IPS-18a (cell line): ENCODE measurements at regions not wholly inside any gene's neighbourhood (a gene's known extent, or its start where the extent isn't known, plus 50 kb on each side); places are given as distances from the start of the nearest gene placed in this dataset.

ENCODE experiments used
- H3K27ac ChIP-seq: one replicate; pipeline ENCODE4 v1.5.1; 2013; ENCODE audit warnings: low read length
- H3K27me3 ChIP-seq: one replicate; pipeline ENCODE4 v1.6.1; 2013; ENCODE audit warnings: mild to moderate bottlenecking, low read length; ENCODE audit not compliant: control insufficient read depth, insufficient read depth
- H3K36me3 ChIP-seq: one replicate; pipeline ENCODE4 v1.6.1; 2013; ENCODE audit warnings: low read depth, low read length; ENCODE audit not compliant: control insufficient read depth
- H3K4me1 ChIP-seq: one replicate; pipeline ENCODE4 v1.6.1; 2013; ENCODE audit warnings: low read depth, low read length; ENCODE audit not compliant: control insufficient read depth
- H3K4me3 ChIP-seq: one replicate; pipeline ENCODE4 v1.5.1; 2013; ENCODE audit warnings: low read length
- H3K9ac ChIP-seq: one replicate; pipeline ENCODE4 v1.6.1; 2013; ENCODE audit warnings: mild to moderate bottlenecking, low read length, moderate library complexity
- H3K9me3 ChIP-seq: one replicate; pipeline ENCODE4 v1.6.1; 2013; ENCODE audit warnings: low read depth, low read length; ENCODE audit not compliant: control insufficient read depth

DNA sequence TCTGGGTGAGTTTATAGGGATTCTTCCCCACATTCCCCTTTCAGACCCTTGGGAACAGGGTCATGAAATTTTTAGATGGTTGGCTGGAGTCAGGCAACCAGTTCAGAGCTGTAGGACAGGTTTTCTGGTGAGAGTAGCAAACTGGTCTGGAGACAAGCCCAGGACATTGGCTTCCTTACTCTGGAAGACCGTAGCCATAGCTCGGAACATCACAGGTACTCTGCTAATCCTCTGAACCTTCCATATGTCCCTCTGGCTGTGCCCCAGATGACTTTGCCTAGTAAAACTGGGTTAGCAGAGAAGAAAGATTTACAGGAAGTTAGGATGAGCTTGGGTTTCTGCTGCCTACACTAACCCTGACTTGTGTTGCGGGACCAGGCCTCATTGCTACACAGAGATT lies 104.5 kb upstream of the MKLN1 start:
- no peaks in the 10 kb centered on the region for H3K9me3 ChIP-seq

GRCh38 chr7:131224996-131225395 lies 102.7 kb upstream of the MKLN1 start:
- no peaks in the 10 kb centered on the region for H3K9me3 ChIP-seq
- H3K4me3 ChIP-seq, result no peak overlapping the region
- no peak overlapping the region for H3K9ac ChIP-seq
- H3K4me1 ChIP-seq, result peaks cover 4% of the 10 kb centered on the region
- H3K27ac ChIP-seq, result no peak overlapping the region
- no peaks in the 10 kb centered on the region for H3K27me3 ChIP-seq
- H3K36me3 ChIP-seq, result no peaks in the 10 kb centered on the region

More for the DNA sequence above, 104.5 kb upstream of the MKLN1 start:
- no peak overlapping the region for H3K9ac ChIP-seq
- peaks cover 21% of the 10 kb centered on the region for H3K4me1 ChIP-seq
- H3K27ac ChIP-seq, result no peak overlapping the region
- H3K36me3 ChIP-seq, result no peaks in the 10 kb centered on the region
- no peak overlapping the region for H3K4me3 ChIP-seq
- no peaks in the 10 kb centered on the region for H3K27me3 ChIP-seq

GRCh38 chr7:131225619-131226513 lies 101.8 kb upstream of the MKLN1 start:
- Histone ChIP-seq H3K36me3 (no peaks in the 10 kb centered on the region), H3K9ac (no peak overlapping the region), H3K27me3 (no peaks in the 10 kb centered on the region), H3K9me3 (no peaks in the 10 kb centered on the region), H3K27ac (no peak overlapping the region), H3K4me3 (no peak overlapping the region), H3K4me1 (no peaks in the 10 kb centered on the region)

- Histone ChIP-seq H3K36me3 (no peaks in the 10 kb centered on the region), H3K9me3 (no peaks in the 10 kb centered on the region), H3K4me1 (peaks cover 2% of the 10 kb centered on the region), H3K4me3 (no peak overlapping the region), H3K9ac (no peak overlapping the region), H3K27me3 (no peaks in the 10 kb centered on the region), H3K27ac (no peak overlapping the region)
These were observed 101.2 kb upstream of the MKLN1 start for GRCh38 chr7:131226514-131226865.

DNA sequence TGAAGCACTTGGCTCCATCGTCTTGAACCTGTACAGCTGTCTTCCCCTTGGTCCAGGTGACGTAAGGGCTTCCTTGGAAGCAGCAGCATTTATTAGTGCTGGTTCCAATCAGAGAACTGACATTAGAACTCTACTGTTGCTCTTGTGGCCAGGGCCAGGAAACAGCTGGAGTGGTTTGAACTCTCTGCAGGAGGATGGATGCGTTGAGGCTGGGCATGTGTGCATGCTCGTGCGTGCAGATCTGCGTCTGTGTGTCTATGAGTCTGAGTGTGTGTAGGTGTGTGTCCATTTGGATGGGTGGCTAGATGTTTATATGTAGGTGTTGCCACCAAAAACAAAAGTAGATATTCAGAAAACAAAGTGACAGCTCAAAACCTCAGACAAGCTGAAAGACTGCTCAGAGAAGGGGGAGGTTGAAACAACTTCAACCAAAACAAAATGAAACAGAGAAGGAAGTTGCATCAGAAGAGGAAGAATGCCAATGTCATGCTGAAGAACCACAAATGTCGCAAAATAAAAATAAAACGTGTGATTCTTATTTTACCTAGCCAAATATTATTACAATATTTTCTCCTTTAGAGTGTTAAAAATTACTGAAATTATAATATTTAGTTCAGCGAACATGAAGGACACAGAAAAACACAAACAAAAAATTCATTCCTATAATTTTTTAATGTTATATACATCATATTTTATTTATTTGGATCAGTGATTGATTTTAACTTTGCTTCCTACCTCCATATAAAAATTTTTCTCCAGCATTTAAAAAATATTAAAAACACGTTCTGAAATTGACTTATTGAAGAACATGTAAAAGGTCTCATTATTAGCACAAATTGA lies 96.1 kb upstream of the MKLN1 start:
- peaks cover 2% of the 10 kb centered on the region for H3K4me1 ChIP-seq
- H3K36me3 ChIP-seq, result no peaks in the 10 kb centered on the region
- peak overlapping the region; percentile 2 for H3K27ac ChIP-seq
- no peak overlapping the region for H3K9ac ChIP-seq
- no peaks in the 10 kb centered on the region for H3K27me3 ChIP-seq
- no peaks in the 10 kb centered on the region for H3K9me3 ChIP-seq
- no peak overlapping the region for H3K4me3 ChIP-seq

GRCh38 chr7:131232768-131233167 lies 94.9 kb upstream of the MKLN1 start:
- Histone ChIP-seq H3K4me3 (no peak overlapping the region), H3K9ac (no peak overlapping the region), H3K9me3 (no peaks in the 10 kb centered on the region), H3K27me3 (no peaks in the 10 kb centered on the region), H3K36me3 (no peaks in the 10 kb centered on the region), H3K4me1 (peaks cover 2% of the 10 kb centered on the region), H3K27ac (no peak overlapping the region)

- Histone ChIP-seq H3K9ac (no peak overlapping the region), H3K4me3 (no peak overlapping the region), H3K27ac (no peak overlapping the region), H3K4me1 (peaks cover 2% of the 10 kb centered on the region), H3K36me3 (no peaks in the 10 kb centered on the region), H3K9me3 (no peaks in the 10 kb centered on the region), H3K27me3 (no peaks in the 10 kb centered on the region)
These were observed 94.5 kb upstream of the MKLN1 start for GRCh38 chr7:131233193-131233592.

GRCh38 chr7:131234719-131235488 lies 92.8 kb upstream of the MKLN1 start:
- no peak overlapping the region for H3K9ac ChIP-seq
- H3K27ac ChIP-seq, result no peak overlapping the region

DNA sequence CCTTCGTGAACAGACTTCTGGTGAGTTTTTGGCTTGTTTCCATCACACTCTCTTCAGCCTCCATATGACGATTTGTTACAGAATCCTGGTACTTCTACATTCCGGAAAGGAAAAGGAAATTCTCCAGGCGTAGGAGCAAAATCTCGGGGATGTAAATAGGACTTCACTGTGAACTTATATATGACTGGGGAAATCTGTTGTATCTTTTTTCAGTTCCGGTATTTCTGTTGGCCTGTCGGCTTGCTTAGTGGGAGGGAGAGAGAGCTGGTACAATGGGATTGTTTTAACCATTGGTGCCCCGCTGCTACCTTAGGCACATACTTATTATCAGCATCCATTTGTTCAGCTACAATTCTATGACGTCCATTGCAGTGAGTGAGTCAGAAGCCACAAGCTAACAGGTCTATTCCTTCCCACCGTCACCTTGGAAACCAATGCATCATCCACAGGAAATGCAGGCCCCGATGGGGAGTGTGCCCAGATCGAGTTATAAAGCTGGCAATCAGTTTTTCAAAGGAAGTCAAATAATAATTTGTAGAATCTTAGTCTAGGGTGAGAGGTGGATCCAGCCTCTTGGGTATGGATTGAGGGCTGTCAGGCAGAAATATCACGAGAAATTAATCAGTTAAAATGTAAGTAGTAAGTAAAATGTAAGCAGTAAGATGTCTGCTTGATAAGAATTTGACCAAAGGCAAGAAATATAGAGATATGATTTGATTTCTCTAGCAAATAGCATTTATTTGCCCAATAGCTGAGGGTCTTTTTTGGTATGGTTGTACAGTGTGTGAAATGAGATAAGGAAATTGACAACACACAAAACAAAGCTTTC lies 92.0 kb upstream of the MKLN1 start:
- no peak overlapping the region for H3K4me3 ChIP-seq
- no peaks in the 10 kb centered on the region for H3K36me3 ChIP-seq
- no peaks in the 10 kb centered on the region for H3K9me3 ChIP-seq
- no peak overlapping the region for H3K27ac ChIP-seq
- peaks cover 2% of the 10 kb centered on the region for H3K4me1 ChIP-seq
- H3K9ac ChIP-seq, result no peak overlapping the region
- no peaks in the 10 kb centered on the region for H3K27me3 ChIP-seq

More at GRCh38 chr7:131234719-131235488, 92.8 kb upstream of the MKLN1 start:
- Histone ChIP-seq H3K4me3 (no peak overlapping the region), H3K4me1 (peaks cover 2% of the 10 kb centered on the region), H3K36me3 (no peaks in the 10 kb centered on the region), H3K27me3 (no peaks in the 10 kb centered on the region), H3K9me3 (no peaks in the 10 kb centered on the region)

GRCh38 chr7:131236318-131236672 lies 91.4 kb upstream of the MKLN1 start:
- H3K27ac ChIP-seq, result no peak overlapping the region
- H3K36me3 ChIP-seq, result no peaks in the 10 kb centered on the region
- H3K9me3 ChIP-seq, result no peaks in the 10 kb centered on the region
- H3K4me3 ChIP-seq, result no peak overlapping the region
- no peak overlapping the region for H3K9ac ChIP-seq
- peaks cover 2% of the 10 kb centered on the region for H3K4me1 ChIP-seq
- H3K27me3 ChIP-seq, result no peaks in the 10 kb centered on the region
